LNCAP (cell line): ENCODE measurements at regions not wholly inside any gene's neighbourhood (a gene's known extent, or its start where the extent isn't known, plus 50 kb on each side); places are given as distances from the start of the nearest gene placed in this dataset.

ENCODE experiments used
- TF ChIP-seq, protein P1 (sequence below): fragments of 450-650 bp; IDR thresholded peaks from 2 replicates; pipeline ENCODE4 v1.5.1; 2017; ENCODE audit warnings: mild to moderate bottlenecking

DNA sequence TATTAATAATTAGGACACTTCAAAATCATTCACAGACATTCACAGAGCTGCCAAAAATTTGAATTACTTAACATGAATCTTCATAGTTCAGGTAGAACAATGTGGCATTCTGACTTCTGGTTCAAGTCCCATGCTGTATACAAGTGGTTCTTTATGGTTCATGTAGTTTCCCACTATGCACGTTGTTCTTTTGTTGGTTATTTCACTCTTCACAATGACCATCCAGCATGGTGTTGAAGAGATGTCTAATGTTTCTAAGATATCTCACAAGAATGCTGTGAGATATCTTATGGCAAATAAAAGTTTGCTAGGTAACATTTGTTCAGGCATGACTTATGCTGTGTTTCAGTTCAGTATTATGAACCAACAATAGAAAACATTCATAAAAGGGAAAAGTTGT is 88.2 kb upstream of the SLITRK6 start:
- TF ChIP-seq, protein P1, sequence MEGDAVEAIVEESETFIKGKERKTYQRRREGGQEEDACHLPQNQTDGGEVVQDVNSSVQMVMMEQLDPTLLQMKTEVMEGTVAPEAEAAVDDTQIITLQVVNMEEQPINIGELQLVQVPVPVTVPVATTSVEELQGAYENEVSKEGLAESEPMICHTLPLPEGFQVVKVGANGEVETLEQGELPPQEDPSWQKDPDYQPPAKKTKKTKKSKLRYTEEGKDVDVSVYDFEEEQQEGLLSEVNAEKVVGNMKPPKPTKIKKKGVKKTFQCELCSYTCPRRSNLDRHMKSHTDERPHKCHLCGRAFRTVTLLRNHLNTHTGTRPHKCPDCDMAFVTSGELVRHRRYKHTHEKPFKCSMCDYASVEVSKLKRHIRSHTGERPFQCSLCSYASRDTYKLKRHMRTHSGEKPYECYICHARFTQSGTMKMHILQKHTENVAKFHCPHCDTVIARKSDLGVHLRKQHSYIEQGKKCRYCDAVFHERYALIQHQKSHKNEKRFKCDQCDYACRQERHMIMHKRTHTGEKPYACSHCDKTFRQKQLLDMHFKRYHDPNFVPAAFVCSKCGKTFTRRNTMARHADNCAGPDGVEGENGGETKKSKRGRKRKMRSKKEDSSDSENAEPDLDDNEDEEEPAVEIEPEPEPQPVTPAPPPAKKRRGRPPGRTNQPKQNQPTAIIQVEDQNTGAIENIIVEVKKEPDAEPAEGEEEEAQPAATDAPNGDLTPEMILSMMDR: no peak

DNA sequence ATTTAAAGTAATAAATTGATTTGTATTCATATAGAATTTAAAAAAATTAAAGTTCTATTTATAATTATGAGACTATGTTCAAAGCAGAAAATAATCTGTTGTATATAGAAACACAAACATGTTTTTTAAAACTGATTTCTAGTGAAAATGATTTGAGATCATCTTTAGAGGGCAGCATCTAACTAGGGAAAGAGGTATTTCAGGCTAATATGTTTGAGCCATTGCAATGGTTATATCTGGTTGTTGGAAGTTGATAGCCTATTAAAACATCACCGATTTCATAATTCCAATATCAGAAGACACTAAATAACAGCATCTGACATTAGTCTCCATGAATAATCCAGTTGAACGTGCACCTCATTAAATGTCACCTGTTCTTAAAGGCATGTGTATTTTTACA is 79.8 kb upstream of the SLITRK6 start:
- TF ChIP-seq, protein P1: 0 out of 2 replicates have a peak, but pooled peaks have one; percentile 12

DNA sequence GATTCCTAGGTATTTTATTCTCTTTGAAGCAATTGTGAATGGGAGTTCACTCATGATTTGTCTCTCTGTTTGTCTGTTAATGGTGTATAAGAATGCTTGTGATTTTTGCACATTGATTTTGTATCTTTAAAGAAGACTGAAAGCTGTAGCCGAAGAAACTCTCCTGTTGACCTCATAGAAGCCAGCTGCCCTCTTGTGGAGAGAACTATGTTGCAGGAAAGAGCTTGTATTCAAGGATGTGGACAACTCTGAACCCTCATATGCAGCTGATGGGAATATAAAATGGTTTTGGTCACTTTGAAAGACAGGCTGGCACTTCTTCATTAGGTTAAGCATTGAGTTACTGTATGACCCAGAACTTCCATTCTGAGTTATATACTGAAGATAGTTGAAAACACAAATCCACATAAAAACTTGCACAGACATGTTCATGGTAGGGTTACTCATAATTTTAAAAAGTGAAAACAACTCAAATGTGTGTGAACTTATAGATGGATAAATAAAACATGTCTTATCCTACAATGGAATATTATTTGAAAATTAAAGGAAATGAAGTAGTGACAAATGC is 65.8 kb upstream of the SLITRK6 start:
- TF ChIP-seq, protein P1: peak; percentile 56

DNA sequence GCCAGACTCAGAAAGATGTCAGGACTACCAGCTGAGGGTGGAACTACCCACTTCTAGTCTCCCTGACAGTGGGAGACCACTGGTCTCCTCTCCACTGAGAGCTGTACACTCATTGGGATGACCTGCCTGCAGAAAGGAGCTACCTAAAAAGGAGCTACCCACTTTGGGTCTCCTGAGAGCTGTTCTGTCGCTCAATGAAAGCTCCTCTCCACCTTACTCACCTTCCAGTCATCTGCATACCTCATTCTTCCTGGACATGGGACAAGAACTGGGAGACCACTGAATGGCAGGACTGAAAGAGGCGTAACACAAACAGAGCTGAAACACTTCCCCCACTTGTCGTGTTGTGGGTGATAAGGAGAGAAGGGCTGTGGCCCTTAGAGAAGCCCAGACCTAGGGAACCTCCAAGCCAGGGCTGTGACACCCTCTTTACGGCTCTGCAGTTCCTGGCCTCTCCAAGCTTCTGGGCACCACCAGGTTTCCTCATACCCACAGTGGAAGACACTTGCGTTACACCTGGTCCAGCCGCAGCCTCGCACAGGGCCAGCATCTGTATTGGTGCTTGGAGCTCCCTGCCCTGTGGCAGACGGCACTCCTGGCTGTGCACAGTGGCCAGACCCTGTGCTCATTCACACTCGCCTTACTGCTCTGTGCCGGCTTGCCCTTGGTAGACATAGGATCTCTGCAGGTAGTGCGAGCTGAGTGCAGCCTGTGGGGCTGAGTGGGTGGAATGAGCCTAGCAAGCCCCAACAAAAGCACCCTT is 54.9 kb upstream of the SLITRK6 start:
- TF ChIP-seq, protein P1: no peak

DNA sequence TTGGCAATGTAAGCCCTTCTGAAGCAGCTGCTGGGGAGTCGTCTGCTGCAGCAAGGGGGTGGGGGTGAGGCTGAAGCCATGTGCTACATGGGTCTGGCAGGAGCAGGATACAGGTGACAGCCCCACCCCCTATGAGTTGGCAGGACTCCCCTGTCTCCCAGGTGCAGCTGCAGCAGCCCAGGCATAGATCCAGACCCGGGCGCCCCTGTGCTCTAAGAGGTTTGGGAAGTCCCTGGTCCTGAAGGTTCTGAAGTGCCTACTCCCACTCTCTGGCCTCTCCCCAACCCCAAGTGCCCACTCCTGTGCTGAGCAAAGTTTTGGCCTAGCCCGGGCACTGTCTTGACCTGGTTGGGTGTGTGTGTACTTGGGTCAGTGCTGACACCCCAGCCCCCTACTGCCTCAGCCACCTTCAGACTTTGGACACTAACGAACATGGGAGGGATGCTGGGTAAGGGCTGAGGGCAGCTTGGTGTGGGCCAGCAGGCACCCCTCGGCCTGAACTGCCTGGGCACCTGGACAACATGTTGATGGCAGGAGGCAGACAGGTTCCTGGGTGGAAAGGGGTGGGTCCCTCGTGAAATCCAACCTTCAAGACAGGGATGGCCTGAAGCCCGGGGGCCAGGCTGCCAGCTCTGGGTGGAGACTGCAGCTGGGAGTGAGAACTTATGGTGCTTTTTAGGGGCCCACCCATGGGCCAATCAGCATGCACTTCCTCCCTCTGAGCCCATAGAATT is 54.1 kb upstream of the SLITRK6 start:
- TF ChIP-seq, protein P1: no peak
